ENCODE measurements at regions not wholly inside any gene's neighbourhood (a gene's known extent, or its start where the extent isn't known, plus 50 kb on each side); places are given as distances from the start of the nearest gene placed in this dataset.

DNA sequence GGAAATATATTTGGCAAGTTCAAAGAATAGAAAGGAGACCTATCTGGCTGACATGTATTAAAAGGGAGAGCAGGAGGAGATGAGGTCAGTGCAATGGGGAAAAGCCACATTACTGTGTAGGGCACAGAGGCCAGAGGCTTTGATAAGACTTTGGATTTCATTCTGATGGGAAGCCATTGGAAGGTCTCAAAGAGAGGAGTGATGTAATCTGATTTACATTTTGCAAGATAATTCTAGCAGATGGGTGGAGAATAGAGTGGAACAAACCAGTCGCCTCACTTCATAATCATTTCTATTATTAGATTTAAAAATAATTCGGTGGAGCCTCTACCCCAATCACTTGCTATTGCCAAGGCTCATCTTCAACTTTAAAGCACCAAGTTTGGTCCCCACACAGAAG, 278.4 kb upstream of the ZC3H12C start:
- H3K4me3 ChIP-seq (ENCODE audit: control insufficient read depth, low read depth, low read length), result no peak overlapping the region
- TF ChIP-seq, protein P1, sequence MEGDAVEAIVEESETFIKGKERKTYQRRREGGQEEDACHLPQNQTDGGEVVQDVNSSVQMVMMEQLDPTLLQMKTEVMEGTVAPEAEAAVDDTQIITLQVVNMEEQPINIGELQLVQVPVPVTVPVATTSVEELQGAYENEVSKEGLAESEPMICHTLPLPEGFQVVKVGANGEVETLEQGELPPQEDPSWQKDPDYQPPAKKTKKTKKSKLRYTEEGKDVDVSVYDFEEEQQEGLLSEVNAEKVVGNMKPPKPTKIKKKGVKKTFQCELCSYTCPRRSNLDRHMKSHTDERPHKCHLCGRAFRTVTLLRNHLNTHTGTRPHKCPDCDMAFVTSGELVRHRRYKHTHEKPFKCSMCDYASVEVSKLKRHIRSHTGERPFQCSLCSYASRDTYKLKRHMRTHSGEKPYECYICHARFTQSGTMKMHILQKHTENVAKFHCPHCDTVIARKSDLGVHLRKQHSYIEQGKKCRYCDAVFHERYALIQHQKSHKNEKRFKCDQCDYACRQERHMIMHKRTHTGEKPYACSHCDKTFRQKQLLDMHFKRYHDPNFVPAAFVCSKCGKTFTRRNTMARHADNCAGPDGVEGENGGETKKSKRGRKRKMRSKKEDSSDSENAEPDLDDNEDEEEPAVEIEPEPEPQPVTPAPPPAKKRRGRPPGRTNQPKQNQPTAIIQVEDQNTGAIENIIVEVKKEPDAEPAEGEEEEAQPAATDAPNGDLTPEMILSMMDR (conservative IDR thresholded peaks at IDR 0.05; ENCODE audit: control insufficient read depth, insufficient read depth, low read depth, low read length), result no peak
- no peak for DNase-seq (ENCODE audit: low read depth)

DNA sequence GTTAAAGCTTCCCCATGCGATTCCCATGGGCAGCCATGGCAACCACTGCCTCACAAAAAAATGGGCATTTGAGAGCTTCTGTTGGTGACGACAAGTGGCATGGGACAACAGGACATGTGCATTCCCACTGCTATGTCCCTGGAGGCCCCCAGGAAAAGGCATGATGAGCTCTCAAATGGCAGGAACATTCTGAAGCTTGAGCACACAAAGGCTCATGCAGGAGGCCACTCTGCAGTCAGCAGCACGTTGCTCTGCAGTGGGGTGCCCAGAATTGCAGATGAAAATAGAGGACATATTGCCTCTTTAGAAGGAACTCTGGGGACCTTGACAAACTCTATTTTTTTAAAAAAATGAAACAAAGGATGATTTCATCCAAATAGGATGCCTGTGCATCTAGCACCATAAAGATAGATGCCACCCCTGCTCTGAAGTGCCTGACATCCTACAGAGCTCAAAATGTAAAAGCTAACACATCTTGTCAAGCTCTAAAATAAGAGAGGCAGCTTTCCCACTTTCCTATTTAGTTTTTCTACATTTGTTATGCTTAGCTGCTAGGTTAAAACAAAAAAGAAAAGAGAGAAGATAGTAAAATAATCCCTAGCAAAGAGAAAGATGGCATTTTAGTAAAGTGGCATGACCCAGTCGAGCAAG, 277.6 kb upstream of the ZC3H12C start:
- TF ChIP-seq, protein P1 (conservative IDR thresholded peaks at IDR 0.05; ENCODE audit: control insufficient read depth, insufficient read depth, low read depth, low read length), result no peak
- no peak overlapping the region for H3K4me3 ChIP-seq (ENCODE audit: control insufficient read depth, low read depth, low read length)
- no peak for DNase-seq (ENCODE audit: low read depth)

DNA sequence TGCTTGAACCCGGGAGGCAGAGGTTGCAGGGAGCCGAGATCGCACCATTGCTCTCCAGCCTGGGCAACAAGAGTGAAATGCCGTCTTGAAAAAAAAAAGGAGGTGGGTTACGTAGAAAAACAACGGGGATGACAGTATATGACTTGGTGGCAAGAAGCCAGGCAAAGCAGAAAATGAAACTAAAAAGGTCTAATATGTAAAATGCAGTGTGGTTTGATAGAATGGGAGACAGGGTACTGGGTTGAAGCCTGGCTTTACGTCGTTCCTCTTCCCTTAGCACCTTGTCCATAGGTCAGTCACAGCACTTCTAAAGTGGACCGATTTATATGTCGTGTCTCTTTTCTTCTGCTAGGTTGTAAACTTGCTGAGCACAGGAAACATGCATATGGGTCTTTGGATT, 274.9 kb upstream of the ZC3H12C start:
- no peak for DNase-seq (ENCODE audit: low read depth)
- TF ChIP-seq, protein P1 (conservative IDR thresholded peaks at IDR 0.05; ENCODE audit: control insufficient read depth, insufficient read depth, low read depth, low read length), result no peak
- no peak overlapping the region for H3K4me3 ChIP-seq (ENCODE audit: control insufficient read depth, low read depth, low read length)

DNA sequence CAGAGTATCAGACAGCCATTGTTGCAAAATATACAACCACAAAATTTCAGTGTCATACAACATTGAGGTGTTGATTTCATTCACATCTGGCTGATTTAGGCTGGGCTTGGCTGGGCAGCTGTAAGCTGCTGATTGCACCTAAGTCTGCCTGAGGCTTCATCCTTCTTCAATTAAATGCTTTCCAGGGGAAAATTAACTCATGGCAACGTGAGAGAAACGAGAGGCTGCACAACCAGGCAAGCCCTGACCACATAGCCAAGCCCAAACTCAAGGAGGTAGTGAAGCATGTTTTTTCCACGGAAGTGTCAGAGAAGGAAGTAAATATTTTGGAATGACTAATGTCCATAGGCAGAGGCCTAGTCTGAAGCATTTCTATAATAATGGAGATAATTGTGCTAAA, 273.8 kb upstream of the ZC3H12C start:
- no peak for DNase-seq (ENCODE audit: low read depth)
- no peak overlapping the region for H3K4me3 ChIP-seq (ENCODE audit: control insufficient read depth, low read depth, low read length)
- TF ChIP-seq, protein P1 (conservative IDR thresholded peaks at IDR 0.05; ENCODE audit: control insufficient read depth, insufficient read depth, low read depth, low read length), result no peak

DNA sequence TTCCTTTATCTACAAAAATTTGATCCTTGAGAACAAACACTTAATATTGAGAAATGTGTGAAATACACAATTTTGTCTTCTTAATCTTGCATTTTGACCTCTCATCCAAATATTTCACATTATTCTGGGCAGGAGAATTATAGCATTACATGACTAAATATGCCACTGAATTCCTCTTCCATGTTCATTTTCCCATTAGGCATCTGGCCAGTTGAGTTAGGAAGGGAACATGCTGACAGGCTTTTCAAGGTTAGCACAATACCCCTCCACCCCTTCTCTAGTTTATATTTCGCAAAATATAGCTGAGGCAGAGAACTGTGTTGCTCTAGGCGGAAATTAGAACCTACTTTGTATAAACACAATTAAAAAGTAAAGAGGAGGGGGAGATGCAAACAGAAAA, 271.7 kb upstream of the ZC3H12C start:
- DNase-seq (ENCODE audit: low read depth), result no peak
- TF ChIP-seq, protein P1 (conservative IDR thresholded peaks at IDR 0.05; ENCODE audit: control insufficient read depth, insufficient read depth, low read depth, low read length), result no peak
- no peak overlapping the region for H3K4me3 ChIP-seq (ENCODE audit: control insufficient read depth, low read depth, low read length)

DNA sequence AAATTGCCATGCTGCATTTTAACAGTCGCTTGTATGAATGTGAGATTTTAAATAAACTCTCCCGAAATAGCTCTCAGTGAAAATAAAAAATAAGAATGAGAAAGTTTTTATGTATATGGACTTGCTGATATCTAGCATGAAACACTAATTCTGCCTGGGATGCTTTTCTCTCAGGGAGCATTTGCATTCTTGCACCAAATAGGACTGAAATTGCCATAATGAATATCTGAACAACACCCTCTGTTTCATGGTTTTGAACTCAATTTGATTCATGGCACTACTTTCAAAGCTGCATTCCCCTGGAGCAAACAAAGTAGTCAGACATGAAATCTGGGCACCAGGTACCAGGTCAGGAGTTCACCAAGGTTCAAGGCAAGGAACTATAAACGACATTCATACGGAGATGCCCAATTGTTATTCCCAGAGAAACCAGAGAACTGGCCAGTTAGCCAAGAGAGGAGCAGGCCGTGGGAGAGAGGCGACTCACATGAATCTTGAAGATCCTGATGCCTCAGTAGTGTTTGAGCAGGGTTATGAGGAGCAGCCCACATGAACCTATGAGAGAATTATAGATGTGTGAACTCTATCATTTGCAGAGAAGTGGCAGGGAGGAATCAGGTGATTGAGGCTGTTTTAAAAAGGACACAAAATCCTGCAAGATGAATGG, 270.6 kb upstream of the ZC3H12C start:
- no peak overlapping the region for H3K4me3 ChIP-seq (ENCODE audit: control insufficient read depth, low read depth, low read length)
- DNase-seq (ENCODE audit: low read depth), result no peak
- TF ChIP-seq, protein P1 (conservative IDR thresholded peaks at IDR 0.05; ENCODE audit: control insufficient read depth, insufficient read depth, low read depth, low read length), result no peak

All from fibroblast of mammary gland (primary cell).